Right atrium auricular region (tissue), 2 donors: ENCODE measurements at regions not wholly inside any gene's neighbourhood (a gene's known extent, or its start where the extent isn't known, plus 50 kb on each side); places are given as distances from the start of the nearest gene placed in this dataset.

Experiments
- DNase-seq: peaks from one replicate; pipeline ENCODE4 v3.0.0-alpha.2; 2019; ENCODE audit warnings: low spot score
- H3K27ac ChIP-seq, 2 donors: fragments of 200-600 bp; sonication (generic); 1 replicate in 1 of 2; 2 replicates in 1 of 2; pipeline ENCODE4 v1.5.1; 2016 to 2019
- H3K27me3 ChIP-seq, 2 donors: fragments of 200-600 bp; sonication (generic); one replicate each; pipeline versions ENCODE4 v1.5.1 to v1.6.0; 2017 to 2019
- H3K36me3 ChIP-seq: fragments of 200-600 bp; sonication (generic); one replicate; pipeline ENCODE4 v1.5.1; 2016
- H3K4me1 ChIP-seq, 2 donors: fragments of 200-600 bp; sonication (generic); one replicate each; pipeline versions ENCODE4 v1.5.1 to v1.6.0; 2017 to 2019
- H3K4me3 ChIP-seq, 2 donors: fragments of 200-600 bp; sonication (generic); 1 replicate in 1 of 2; 2 replicates in 1 of 2; pipeline ENCODE4 v1.5.1; 2017 to 2019; ENCODE audit warnings: mild to moderate bottlenecking in 1 of 2, moderate library complexity in 1 of 2
- H3K9me3 ChIP-seq, 2 donors: fragments of 200-600 bp; sonication (generic); one replicate each; pipeline ENCODE4 v1.5.1; 2019
- TF ChIP-seq, protein P1 (sequence below), 2 donors: fragments of 200-600 bp; sonication (generic); IDR thresholded peaks; one replicate each; pipeline ENCODE4 v1.5.1; 2019; ENCODE audit warnings: antibody characterized with exemption in 2 of 2

GRCh38 chr6:1463275-1463674, 73.9 kb downstream of the FOXF2 start:
- no peak overlapping the region for H3K27ac ChIP-seq
- H3K27me3 ChIP-seq, result no peaks in the 10 kb centered on the region
- TF ChIP-seq, protein P1, sequence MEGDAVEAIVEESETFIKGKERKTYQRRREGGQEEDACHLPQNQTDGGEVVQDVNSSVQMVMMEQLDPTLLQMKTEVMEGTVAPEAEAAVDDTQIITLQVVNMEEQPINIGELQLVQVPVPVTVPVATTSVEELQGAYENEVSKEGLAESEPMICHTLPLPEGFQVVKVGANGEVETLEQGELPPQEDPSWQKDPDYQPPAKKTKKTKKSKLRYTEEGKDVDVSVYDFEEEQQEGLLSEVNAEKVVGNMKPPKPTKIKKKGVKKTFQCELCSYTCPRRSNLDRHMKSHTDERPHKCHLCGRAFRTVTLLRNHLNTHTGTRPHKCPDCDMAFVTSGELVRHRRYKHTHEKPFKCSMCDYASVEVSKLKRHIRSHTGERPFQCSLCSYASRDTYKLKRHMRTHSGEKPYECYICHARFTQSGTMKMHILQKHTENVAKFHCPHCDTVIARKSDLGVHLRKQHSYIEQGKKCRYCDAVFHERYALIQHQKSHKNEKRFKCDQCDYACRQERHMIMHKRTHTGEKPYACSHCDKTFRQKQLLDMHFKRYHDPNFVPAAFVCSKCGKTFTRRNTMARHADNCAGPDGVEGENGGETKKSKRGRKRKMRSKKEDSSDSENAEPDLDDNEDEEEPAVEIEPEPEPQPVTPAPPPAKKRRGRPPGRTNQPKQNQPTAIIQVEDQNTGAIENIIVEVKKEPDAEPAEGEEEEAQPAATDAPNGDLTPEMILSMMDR (IDR thresholded peaks at IDR 0.05), result no peak
- H3K9me3 ChIP-seq, result peaks cover 0 to 3% of the 10 kb centered on the region in 2 donors
- H3K4me3 ChIP-seq, result no peak overlapping the region
- no peaks in the 10 kb centered on the region for H3K36me3 ChIP-seq
- no peaks in the 10 kb centered on the region for H3K4me1 ChIP-seq
- DNase-seq, result no peak

- Histone ChIP-seq H3K9me3 (no peaks in the 10 kb centered on the region), H3K36me3 (no peaks in the 10 kb centered on the region), H3K4me3 (no peak overlapping the region), H3K4me1 (no peaks in the 10 kb centered on the region), H3K27me3 (no peaks in the 10 kb centered on the region), H3K27ac (no peak overlapping the region)
- TF ChIP-seq, protein P1 (IDR thresholded peaks at IDR 0.05), result no peak
- DNase-seq, result no peak
These were observed 74.5 kb downstream of the FOXF2 start for GRCh38 chr6:1463751-1464426.

GRCh38 chr6:1464781-1465370, 75.5 kb downstream of the FOXF2 start:
- TF ChIP-seq, protein P1 (IDR thresholded peaks at IDR 0.05), result no peak
- Histone ChIP-seq H3K27ac (no peak overlapping the region), H3K36me3 (no peaks in the 10 kb centered on the region), H3K9me3 (no peaks in the 10 kb centered on the region), H3K4me1 (no peaks in the 10 kb centered on the region), H3K27me3 (no peaks in the 10 kb centered on the region), H3K4me3 (no peak overlapping the region)
- DNase-seq, result no peak

DNA sequence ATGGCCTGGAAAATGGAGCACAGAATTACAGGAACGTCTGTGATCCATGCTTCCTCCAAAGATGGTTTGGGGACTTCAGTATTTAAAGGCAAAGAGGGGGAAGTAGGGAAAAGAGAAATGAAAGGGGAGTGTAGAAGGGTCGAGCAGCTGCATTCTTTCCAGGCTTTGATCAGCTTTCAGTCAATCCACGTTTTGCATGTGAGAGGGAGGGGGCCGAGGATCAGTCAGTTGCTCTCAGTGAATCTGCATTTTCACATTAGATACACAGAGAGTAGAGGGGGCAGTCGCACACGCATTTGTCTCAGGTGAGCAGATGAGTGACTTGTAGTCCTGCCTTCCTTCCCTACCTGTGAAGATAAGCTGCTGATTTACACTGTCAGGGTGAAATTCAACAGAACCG, 78.8 kb downstream of the FOXF2 start:
- Histone ChIP-seq H3K9me3 (no peaks in the 10 kb centered on the region), H3K4me3 (no peak overlapping the region), H3K27ac (no peak overlapping the region), H3K27me3 (no peaks in the 10 kb centered on the region), H3K4me1 (no peaks in the 10 kb centered on the region), H3K36me3 (no peaks in the 10 kb centered on the region)
- TF ChIP-seq, protein P1 (IDR thresholded peaks at IDR 0.05), result no peak
- DNase-seq, result no peak

- TF ChIP-seq, protein P1 (IDR thresholded peaks at IDR 0.05), result no peak
- Histone ChIP-seq H3K4me1 (no peaks in the 10 kb centered on the region), H3K9me3 (no peaks in the 10 kb centered on the region), H3K27ac (no peak overlapping the region), H3K4me3 (no peak overlapping the region), H3K36me3 (no peaks in the 10 kb centered on the region), H3K27me3 (no peaks in the 10 kb centered on the region)
- no peak for DNase-seq
These were observed 80.7 kb downstream of the FOXF2 start for GRCh38 chr6:1470040-1470439.

DNA sequence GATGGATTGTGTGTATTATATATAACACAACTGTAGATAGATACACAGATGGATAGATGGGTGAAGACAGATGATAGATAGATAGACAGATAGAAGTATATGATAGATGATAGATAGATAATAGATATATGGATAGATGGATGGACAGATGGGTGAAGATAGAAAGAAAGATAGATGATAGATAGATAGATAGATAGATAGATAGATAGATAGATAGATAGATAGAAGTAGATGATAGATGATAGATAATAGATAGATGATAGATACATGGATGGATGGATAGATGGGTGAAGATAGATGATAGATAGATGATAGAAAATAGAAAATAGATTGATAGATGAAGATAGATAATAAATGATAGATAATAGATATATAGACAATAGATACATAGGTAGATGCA, 83.3 kb downstream of the FOXF2 start:
- no peaks in the 10 kb centered on the region for H3K4me1 ChIP-seq
- H3K36me3 ChIP-seq, result no peaks in the 10 kb centered on the region
- H3K27me3 ChIP-seq, result no peaks in the 10 kb centered on the region
- TF ChIP-seq, protein P1 (IDR thresholded peaks at IDR 0.05), result no peak
- H3K9me3 ChIP-seq, result no peaks in the 10 kb centered on the region
- no peak overlapping the region for H3K27ac ChIP-seq
- no peak overlapping the region for H3K4me3 ChIP-seq
- DNase-seq, result no peak
